ENCODE measurements at regions not wholly inside any gene's neighbourhood (a gene's known extent, or its start where the extent isn't known, plus 50 kb on each side); places are given as distances from the start of the nearest gene placed in this dataset.

DNA sequence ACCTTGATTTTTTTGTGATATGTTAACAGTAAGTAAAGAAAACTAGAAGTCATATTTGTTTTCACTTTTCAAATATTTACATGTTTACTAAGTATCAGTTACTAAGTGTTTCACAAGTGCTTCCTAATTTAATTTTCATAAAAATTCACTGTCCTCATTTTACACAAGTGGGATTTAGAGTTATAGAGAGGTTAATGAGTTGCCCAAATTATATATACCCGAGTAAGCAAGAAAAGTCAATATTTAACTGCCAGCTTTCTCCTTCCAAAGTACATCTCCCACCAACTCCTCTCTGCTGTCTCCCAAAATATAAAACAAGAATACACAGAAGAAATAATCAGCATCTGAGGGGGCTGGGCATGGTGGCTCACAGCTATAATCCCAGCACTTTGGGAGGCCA, 896.7 kb upstream of the ANO3 start:
- TF ChIP-seq, protein P1, sequence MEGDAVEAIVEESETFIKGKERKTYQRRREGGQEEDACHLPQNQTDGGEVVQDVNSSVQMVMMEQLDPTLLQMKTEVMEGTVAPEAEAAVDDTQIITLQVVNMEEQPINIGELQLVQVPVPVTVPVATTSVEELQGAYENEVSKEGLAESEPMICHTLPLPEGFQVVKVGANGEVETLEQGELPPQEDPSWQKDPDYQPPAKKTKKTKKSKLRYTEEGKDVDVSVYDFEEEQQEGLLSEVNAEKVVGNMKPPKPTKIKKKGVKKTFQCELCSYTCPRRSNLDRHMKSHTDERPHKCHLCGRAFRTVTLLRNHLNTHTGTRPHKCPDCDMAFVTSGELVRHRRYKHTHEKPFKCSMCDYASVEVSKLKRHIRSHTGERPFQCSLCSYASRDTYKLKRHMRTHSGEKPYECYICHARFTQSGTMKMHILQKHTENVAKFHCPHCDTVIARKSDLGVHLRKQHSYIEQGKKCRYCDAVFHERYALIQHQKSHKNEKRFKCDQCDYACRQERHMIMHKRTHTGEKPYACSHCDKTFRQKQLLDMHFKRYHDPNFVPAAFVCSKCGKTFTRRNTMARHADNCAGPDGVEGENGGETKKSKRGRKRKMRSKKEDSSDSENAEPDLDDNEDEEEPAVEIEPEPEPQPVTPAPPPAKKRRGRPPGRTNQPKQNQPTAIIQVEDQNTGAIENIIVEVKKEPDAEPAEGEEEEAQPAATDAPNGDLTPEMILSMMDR (IDR thresholded peaks at IDR 0.05; ENCODE audit: borderline replicate concordance, insufficient read depth, low read depth, low read length), result no peak
- no peak overlapping the region for H3K4me3 ChIP-seq (ENCODE audit: low read depth, low read length)

DNA sequence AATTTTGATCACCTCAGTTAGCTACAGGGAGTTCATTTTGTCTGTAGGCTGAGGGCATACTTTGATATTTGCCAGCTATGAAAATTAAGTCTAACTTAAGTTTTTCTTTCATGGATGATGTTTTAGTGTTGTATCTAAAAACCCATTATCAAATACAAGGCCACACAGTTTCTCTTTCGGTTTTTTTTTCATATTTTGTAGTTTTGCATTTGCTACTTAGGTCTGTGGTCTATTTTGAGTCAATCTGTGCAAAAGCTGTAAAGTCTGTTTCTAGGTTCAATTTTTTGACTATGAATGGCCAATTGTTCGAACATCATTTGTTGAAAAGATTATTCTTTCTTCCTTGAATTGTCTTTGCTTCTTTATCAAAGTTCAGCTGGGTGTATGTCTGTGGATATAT, 895.6 kb upstream of the ANO3 start:
- TF ChIP-seq, protein P1 (IDR thresholded peaks at IDR 0.05; ENCODE audit: borderline replicate concordance, insufficient read depth, low read depth, low read length), result no peak
- H3K4me3 ChIP-seq (ENCODE audit: low read depth, low read length), result no peak overlapping the region

DNA sequence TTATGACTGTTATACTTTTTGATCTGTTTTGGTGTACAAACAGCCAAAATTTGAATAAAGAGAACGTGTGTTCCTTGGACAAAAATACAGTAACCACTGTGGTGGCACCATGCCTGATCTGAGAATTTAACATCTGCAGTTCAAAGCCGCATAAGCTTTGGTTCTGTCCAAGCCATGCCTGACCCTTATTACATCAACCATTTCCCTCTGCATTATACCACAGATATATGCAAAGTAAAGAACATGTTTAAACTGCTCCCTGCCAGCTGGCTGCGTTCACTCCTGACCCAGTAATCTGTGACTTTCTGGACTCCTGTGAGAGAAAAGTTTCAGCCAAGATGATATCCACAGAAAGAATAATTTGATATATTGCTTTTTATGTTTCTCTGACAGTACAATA, 890.5 kb upstream of the ANO3 start:
- TF ChIP-seq, protein P1 (IDR thresholded peaks at IDR 0.05; ENCODE audit: borderline replicate concordance, insufficient read depth, low read depth, low read length), result no peak
- no peak overlapping the region for H3K4me3 ChIP-seq (ENCODE audit: low read depth, low read length)

DNA sequence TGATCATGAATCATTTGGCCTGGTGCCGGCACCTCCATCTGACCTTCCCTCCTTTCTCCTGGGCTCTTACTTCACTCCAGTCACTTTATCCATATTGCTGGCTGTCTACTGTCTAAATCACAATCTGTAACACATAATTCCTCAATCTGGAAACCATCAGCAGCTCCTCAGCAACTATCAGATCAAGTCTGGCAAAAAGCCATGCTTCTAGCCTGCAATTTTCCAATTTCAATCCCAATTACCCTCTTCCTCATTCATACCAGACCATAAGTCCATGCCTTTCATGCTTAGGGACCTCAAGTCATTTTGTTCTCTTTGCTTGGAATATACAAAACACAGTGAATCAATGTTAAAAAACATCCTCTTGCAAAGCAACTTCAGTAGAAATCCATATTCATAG, 882.8 kb upstream of the ANO3 start:
- TF ChIP-seq, protein P1 (IDR thresholded peaks at IDR 0.05; ENCODE audit: borderline replicate concordance, insufficient read depth, low read depth, low read length), result no peak
- no peak overlapping the region for H3K4me3 ChIP-seq (ENCODE audit: low read depth, low read length)

DNA sequence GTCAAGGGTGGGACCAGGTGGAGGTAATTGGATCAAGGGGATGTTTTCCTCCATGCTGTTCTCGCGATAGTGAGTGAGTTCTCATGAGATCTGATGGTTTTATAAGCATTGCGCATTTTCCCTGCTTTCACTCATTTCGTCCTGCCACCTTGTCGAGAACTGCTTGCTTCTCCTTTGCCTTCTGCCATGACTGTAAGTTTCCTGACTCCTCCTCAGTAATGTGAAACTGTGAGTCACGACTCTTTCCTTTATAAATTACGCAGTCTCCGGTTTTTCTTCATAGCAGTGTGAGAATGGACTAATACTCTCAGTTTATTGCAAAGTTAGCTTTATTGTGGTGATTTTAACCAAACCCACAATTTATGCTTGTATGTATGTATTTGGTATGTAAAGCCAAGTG, 878.5 kb upstream of the ANO3 start:
- H3K4me3 ChIP-seq (ENCODE audit: low read depth, low read length), result no peak overlapping the region
- TF ChIP-seq, protein P1 (IDR thresholded peaks at IDR 0.05; ENCODE audit: borderline replicate concordance, insufficient read depth, low read depth, low read length), result no peak

DNA sequence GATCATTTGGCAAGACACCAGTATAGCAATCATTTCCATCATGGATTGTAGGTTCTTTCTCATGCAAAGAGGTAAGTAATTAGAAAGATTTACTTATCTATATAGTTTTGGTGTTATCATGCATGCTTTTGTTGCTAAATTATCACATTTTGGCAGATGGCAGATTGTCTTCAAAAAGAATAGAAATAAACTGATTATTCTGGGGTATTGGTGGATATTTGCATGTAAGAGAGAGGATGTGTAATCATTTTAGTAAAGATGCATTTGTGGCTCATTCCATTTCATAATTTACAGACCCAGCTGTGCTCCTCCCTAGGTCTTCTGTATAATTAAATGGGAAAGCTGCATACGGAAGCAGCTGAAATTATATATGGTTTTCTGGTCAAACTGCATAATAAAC, 875.7 kb upstream of the ANO3 start:
- H3K4me3 ChIP-seq (ENCODE audit: low read depth, low read length), result no peak overlapping the region
- TF ChIP-seq, protein P1 (IDR thresholded peaks at IDR 0.05; ENCODE audit: borderline replicate concordance, insufficient read depth, low read depth, low read length), result no peak

DNA sequence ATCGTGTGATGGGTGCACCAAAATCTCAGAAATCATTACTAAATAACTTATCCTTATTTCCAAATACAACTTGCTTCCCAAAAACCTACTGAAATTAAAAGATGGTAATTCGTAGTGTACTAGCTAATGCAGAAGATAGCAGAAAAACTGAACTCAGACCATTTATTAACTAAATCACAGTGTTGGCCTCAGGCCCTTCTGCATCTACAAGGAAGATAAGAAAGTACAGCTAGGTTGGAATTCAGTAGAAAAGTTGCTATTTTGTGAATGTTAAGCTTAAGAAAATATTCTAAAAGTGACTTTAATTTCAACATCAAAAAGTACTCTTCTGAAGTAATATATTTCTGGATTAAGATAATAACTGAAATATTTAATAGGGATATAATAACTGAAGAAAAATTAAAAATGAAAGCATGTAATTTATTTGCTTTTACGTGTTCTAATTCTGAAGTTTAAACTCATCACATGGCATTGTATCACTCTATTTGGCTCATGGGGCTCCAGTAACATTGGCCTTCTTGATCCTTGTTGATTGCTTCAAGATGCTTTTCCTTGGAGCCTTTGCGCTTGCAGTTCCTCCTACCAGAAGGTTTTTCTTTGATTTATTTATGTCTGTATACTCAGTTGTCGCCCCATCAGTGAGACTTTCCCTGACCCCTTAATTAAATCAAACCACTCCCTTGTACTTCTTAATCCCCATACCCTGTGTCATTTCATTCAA, 847.9 kb upstream of the ANO3 start:
- TF ChIP-seq, protein P1 (IDR thresholded peaks at IDR 0.05; ENCODE audit: borderline replicate concordance, insufficient read depth, low read depth, low read length), result no peak

More for the DNA sequence above, 847.9 kb upstream of the ANO3 start:
- no peak overlapping the region for H3K4me3 ChIP-seq (ENCODE audit: low read depth, low read length)
